Dedifferentiated amniotic fluid mesenchymal stem cell (primary cell): ENCODE measurements at regions not wholly inside any gene's neighbourhood (a gene's known extent, or its start where the extent isn't known, plus 50 kb on each side); places are given as distances from the start of the nearest gene placed in this dataset.

Experiments used
- DNase-seq: peaks from one replicate; pipeline ENCODE4 v3.0.0-alpha.2; 2016; ENCODE audit errors: extremely low spot score

- no peak for DNase-seq
Measured at GRCh38 chr12:30874455-30875321, 51.9 kb upstream of the TSPAN11 start.

GRCh38 chr12:30870491-30871265, 55.9 kb upstream of the TSPAN11 start:
- DNase-seq = no peak

- DNase-seq = no peak
Measured at GRCh38 chr12:30867415-30867814, 59.1 kb upstream of the TSPAN11 start.

- no peak for DNase-seq
Measured at GRCh38 chr12:30866256-30866655, 60.3 kb upstream of the TSPAN11 start.

- DNase-seq = no peak
Measured at GRCh38 chr12:30863839-30864238, 62.7 kb upstream of the TSPAN11 start.

- no peak for DNase-seq
Measured at GRCh38 chr12:30862486-30862885, 64.1 kb upstream of the TSPAN11 start.

- no peak for DNase-seq
Measured at GRCh38 chr12:30859226-30859625, 67.3 kb upstream of the TSPAN11 start.

GRCh38 chr12:30858471-30858870, 68.1 kb upstream of the TSPAN11 start:
- DNase-seq = no peak

GRCh38 chr12:30853561-30854133, 72.9 kb upstream of the TSPAN11 start:
- DNase-seq = no peak

GRCh38 chr12:30850684-30851083, 75.9 kb upstream of the TSPAN11 start:
- DNase-seq = no peak

GRCh38 chr12:30847259-30847658, 79.3 kb upstream of the TSPAN11 start:
- peak; percentile 74 for DNase-seq

- no peak for DNase-seq
Measured at GRCh38 chr12:30846776-30847175, 79.8 kb upstream of the TSPAN11 start.

GRCh38 chr12:30845676-30846075, 80.9 kb upstream of the TSPAN11 start:
- DNase-seq = no peak

GRCh38 chr12:30843211-30843610, 83.3 kb upstream of the TSPAN11 start:
- no peak for DNase-seq

GRCh38 chr12:30840715-30841114, 85.8 kb upstream of the TSPAN11 start:
- no peak for DNase-seq

- DNase-seq = no peak
Measured at GRCh38 chr12:30839643-30840220, 85.0 kb upstream of the CAPRIN2 start.

- no peak for DNase-seq
Measured at GRCh38 chr12:30837595-30837994, 82.8 kb upstream of the CAPRIN2 start.

GRCh38 chr12:30836656-30837445, 82.1 kb upstream of the CAPRIN2 start:
- DNase-seq = no peak

- DNase-seq = no peak
Measured at GRCh38 chr12:30835216-30835615, 80.5 kb upstream of the CAPRIN2 start.

- no peak for DNase-seq
Measured at GRCh38 chr12:30830751-30831150, 76.0 kb upstream of the CAPRIN2 start.

GRCh38 chr12:30829876-30830275, 75.1 kb upstream of the CAPRIN2 start:
- no peak for DNase-seq
